Prostate gland (tissue), 2 donors: ENCODE measurements at regions not wholly inside any gene's neighbourhood (a gene's known extent, or its start where the extent isn't known, plus 50 kb on each side); places are given as distances from the start of the nearest gene placed in this dataset.

Experiments used
- POLR2A ChIP-seq: fragments of 450-650 bp; IDR thresholded peaks from one replicate; pipeline ENCODE4 v1.6.1; 2016; ENCODE audit warnings: antibody characterized with exemption, mild to moderate bottlenecking
- POLR2AphosphoS5 ChIP-seq: sonication (generic); formaldehyde crosslinking; IDR thresholded peaks from one replicate; pipeline ENCODE4 v1.6.1; 2017; ENCODE audit warnings: antibody characterized with exemption
- TF ChIP-seq, protein P1 (sequence below), 4 experiments: fragments of 200-600 bp in 2 of 4; fragments of 450-650 bp in 2 of 4; sonication (generic) in 2 of 4; IDR thresholded peaks; 1 replicate in 3 of 4; 2 replicates in 1 of 4; pipeline ENCODE4 v1.5.1; 2016 to 2019; ENCODE audit warnings: antibody characterized with exemption in 4 of 4, mild to moderate bottlenecking in 2 of 4, moderate library complexity in 2 of 4

DNA sequence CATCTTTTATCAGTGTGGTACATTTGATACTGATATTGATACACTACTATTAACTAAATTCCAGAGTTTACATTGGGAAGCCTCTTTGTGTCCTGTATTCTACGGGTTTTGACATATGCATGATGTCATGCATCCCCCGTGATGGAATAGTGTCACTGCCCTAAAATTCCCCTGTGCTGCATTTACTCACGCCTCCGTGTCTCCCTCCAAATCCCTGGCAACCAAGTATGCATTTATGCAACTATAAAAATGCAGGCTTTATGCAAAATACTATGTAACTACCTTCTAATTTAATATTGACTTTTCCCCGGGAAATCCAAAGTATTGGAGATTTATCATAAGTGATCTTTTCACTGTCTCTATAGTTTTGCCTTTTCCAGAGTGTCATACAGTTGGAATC lies 453.7 kb upstream of the RUNX1 start:
- TF ChIP-seq, protein P1, sequence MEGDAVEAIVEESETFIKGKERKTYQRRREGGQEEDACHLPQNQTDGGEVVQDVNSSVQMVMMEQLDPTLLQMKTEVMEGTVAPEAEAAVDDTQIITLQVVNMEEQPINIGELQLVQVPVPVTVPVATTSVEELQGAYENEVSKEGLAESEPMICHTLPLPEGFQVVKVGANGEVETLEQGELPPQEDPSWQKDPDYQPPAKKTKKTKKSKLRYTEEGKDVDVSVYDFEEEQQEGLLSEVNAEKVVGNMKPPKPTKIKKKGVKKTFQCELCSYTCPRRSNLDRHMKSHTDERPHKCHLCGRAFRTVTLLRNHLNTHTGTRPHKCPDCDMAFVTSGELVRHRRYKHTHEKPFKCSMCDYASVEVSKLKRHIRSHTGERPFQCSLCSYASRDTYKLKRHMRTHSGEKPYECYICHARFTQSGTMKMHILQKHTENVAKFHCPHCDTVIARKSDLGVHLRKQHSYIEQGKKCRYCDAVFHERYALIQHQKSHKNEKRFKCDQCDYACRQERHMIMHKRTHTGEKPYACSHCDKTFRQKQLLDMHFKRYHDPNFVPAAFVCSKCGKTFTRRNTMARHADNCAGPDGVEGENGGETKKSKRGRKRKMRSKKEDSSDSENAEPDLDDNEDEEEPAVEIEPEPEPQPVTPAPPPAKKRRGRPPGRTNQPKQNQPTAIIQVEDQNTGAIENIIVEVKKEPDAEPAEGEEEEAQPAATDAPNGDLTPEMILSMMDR (IDR thresholded peaks at IDR 0.05) = no peak
- TF ChIP-seq POLR2A (no peak), POLR2AphosphoS5 (no peak)
